ENCODE measurements at regions not wholly inside any gene's neighbourhood (a gene's known extent, or its start where the extent isn't known, plus 50 kb on each side); places are given as distances from the start of the nearest gene placed in this dataset.

DNA sequence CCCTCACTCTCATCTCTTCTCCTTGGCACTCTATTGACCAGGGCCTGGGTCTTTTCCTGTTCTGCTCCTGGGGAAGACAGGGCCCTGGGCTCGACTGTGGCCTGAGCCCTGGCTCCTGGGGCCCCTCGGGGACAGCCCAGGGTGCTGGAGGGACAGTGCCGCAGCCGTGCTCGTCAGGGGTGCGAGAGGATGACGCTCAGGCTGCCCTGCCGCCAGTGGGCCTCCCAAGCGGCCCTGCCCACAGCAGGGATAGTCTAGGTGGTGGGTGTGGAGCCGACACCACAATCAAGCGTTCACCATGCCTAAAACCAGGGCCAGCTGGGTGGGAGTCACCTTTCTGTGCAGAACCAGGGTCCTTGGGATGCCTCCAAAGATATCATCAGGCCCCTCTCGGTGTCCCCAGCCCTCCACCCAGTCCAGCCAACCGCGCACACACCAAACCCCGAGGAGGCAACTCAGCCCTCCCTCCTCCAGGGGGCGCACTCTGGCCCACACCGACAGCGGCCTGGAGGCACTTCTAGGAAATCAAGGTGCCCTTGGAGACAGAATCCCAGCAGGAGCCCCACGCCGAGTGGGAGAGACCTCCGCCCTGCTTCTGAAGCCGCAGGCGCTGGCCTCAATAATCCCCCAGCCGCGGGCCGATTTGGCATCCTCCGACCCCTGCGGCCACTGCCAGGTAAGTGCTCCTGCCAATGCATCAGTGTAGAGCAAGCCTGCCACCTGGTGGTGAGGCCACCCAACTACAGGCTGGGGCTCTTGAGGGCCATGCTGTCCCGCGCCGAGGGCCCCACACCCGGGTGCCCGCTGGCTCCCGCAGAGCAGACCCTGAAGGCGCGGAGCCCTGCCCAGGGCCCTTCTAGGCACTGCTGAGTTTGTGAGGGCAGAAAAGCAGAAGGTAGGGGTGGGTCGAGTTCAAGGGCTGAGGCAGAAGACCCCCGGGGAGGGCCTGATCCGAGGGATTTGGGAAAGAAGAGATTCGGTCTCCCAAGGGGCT is 496.4 kb downstream of the BUD13 start (continued):
- TF ChIP-seq RFX3 (CRISPR knock-in tag; IDR thresholded peaks at IDR 0.05) (no peak), ZC3H13 (CRISPR knock-in tag; IDR thresholded peaks at IDR 0.05) (no peak), ZFP37 (CRISPR knock-in tag; IDR thresholded peaks at IDR 0.05; ENCODE audit: borderline replicate concordance) (no peak), HNRNPL (IDR thresholded peaks at IDR 0.05; ENCODE audit: low read depth, low read length) (peak; percentile 57; the same call in 1 of the 2 replicates), TAF15 (IDR thresholded peaks at IDR 0.05; ENCODE audit: low read depth, low read length, poor library complexity, severe bottlenecking) (peak; percentile 20), FOXA1 (IDR thresholded peaks at IDR 0.05) (no peak), FOXA1 (CRISPR knock-in tag; IDR thresholded peaks at IDR 0.05) (no peak), ATF7-NPFF (CRISPR knock-in tag; IDR thresholded peaks at IDR 0.05; ENCODE audit: low read depth) (0 out of 2 replicates have a peak, but pooled peaks have one; percentile 28), FOXJ3 (CRISPR knock-in tag; IDR thresholded peaks at IDR 0.05; ENCODE audit: borderline replicate concordance) (no peak), ZNF335 (CRISPR knock-in tag; IDR thresholded peaks at IDR 0.05) (0 out of 2 replicates have a peak, but pooled peaks have one; percentile 26), ZNF7 (CRISPR knock-in tag; IDR thresholded peaks at IDR 0.05) (no peak), ZNF562 (CRISPR knock-in tag; IDR thresholded peaks at IDR 0.05; ENCODE audit: borderline replicate concordance) (no peak), THRA (CRISPR knock-in tag; IDR thresholded peaks at IDR 0.05; ENCODE audit: borderline replicate concordance) (no peak), ZNF318 (CRISPR knock-in tag; IDR thresholded peaks at IDR 0.05) (no peak), PHB2 (IDR thresholded peaks at IDR 0.05; ENCODE audit: partially characterized antibody) (no peak), ZFP82 (CRISPR knock-in tag; IDR thresholded peaks at IDR 0.05; ENCODE audit: borderline replicate concordance) (no peak)
- TF ChIP-seq, protein P1, sequence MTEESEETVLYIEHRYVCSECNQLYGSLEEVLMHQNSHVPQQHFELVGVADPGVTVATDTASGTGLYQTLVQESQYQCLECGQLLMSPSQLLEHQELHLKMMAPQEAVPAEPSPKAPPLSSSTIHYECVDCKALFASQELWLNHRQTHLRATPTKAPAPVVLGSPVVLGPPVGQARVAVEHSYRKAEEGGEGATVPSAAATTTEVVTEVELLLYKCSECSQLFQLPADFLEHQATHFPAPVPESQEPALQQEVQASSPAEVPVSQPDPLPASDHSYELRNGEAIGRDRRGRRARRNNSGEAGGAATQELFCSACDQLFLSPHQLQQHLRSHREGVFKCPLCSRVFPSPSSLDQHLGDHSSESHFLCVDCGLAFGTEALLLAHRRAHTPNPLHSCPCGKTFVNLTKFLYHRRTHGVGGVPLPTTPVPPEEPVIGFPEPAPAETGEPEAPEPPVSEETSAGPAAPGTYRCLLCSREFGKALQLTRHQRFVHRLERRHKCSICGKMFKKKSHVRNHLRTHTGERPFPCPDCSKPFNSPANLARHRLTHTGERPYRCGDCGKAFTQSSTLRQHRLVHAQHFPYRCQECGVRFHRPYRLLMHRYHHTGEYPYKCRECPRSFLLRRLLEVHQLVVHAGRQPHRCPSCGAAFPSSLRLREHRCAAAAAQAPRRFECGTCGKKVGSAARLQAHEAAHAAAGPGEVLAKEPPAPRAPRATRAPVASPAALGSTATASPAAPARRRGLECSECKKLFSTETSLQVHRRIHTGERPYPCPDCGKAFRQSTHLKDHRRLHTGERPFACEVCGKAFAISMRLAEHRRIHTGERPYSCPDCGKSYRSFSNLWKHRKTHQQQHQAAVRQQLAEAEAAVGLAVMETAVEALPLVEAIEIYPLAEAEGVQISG (CRISPR knock-in tag; IDR thresholded peaks at IDR 0.05), result peak; percentile 99

All from HepG2 (cell line).